Esophagus squamous epithelium (tissue), 5 donors: ENCODE measurements at regions not wholly inside any gene's neighbourhood (a gene's known extent, or its start where the extent isn't known, plus 50 kb on each side); places are given as distances from the start of the nearest gene placed in this dataset.

ENCODE experiments used
- DNase-seq: peaks from one replicate; lab custom pipeline; 2025; lab: John Stamatoyannopoulos, UW
- H3K27ac ChIP-seq, 4 donors: fragments of 200-600 bp; sonication (generic); one replicate each; pipeline ENCODE4 v1.5.1; 2016 to 2019; ENCODE audit warnings: mild to moderate bottlenecking in 1 of 4
- H3K27me3 ChIP-seq, 4 donors: fragments of 200-600 bp; sonication (generic); 1 replicate in 3 of 4; 2 replicates in 1 of 4; pipeline versions ENCODE4 v1.5.1 to v1.6.0; 2017 to 2021; ENCODE audit warnings: antibody characterized with exemption in 1 of 4
- H3K36me3 ChIP-seq, 3 donors: fragments of 200-600 bp; sonication (generic); one replicate each; pipeline ENCODE4 v1.5.1; 2016 to 2019
- H3K4me1 ChIP-seq, 3 donors: fragments of 200-600 bp; sonication (generic); one replicate each; pipeline ENCODE4 v1.5.1; 2017 to 2019
- H3K4me3 ChIP-seq, 4 donors: fragments of 200-600 bp; sonication (generic); 1 replicate in 3 of 4; 2 replicates in 1 of 4; pipeline ENCODE4 v1.5.1; 2016 to 2019; ENCODE audit warnings: mild to moderate bottlenecking in 2 of 4, moderate library complexity in 1 of 4
- H3K9me3 ChIP-seq, 3 donors: fragments of 200-600 bp; sonication (generic); one replicate each; pipeline ENCODE4 v1.5.1; 2016 to 2019
- CTCF ChIP-seq, 6 experiments: fragments of 450-650 bp in 4 of 6; fragments of 200-600 bp in 2 of 6; sonication (generic) in 2 of 6; IDR thresholded peaks; one replicate each; pipeline ENCODE4 v1.5.1; 2016 to 2019; ENCODE audit warnings: antibody characterized with exemption in 6 of 6, mild to moderate bottlenecking in 4 of 6, moderate library complexity in 4 of 6
- POLR2A ChIP-seq, 4 donors: fragments of 450-650 bp; IDR thresholded peaks; one replicate each; pipeline ENCODE4 v1.6.1; 2017; ENCODE audit warnings: antibody characterized with exemption in 4 of 4, mild to moderate bottlenecking in 4 of 4, moderate library complexity in 3 of 4
- WGBS, 2 donors: methylation state at CpG; one replicate each; pipeline ENCODE4 v1.1.5; 2018; 5-methylcytosine and 5-hydroxymethylcytosine counted together
- intact Hi-C: fragments of 100-400 bp; cut with DNase I; formaldehyde crosslinking; loops from one replicate; pipeline ENCODE4 v1.15.0; 2022
- donor health status: DM: yes; HTN: yes; CAD: no.

- Histone ChIP-seq H3K27ac (no peak overlapping the region), H3K9me3 (no peaks in the 10 kb centered on the region), H3K27me3 (no peaks in the 10 kb centered on the region), H3K4me3 (no peak overlapping the region), H3K4me1 (no peaks in the 10 kb centered on the region), H3K36me3 (no peaks in the 10 kb centered on the region)
- intact Hi-C loops: no loop called here
- TF ChIP-seq CTCF (IDR thresholded peaks at IDR 0.05): no peak
- WGBS, 2 donors: 41 to 49% methylated on average over 4 of the region's 4 CpGs
- DNase-seq: no peak
Measured at GRCh38 chrX:6694221-6694620, 159.3 kb upstream of the VCX3A start.

GRCh38 chrX:6693051-6693450, 158.1 kb upstream of the VCX3A start:
- intact Hi-C loops: no loop called here
- no peaks in the 10 kb centered on the region for H3K9me3 ChIP-seq
- H3K36me3 ChIP-seq: no peaks in the 10 kb centered on the region
- H3K27ac ChIP-seq: no peak overlapping the region
- H3K4me3 ChIP-seq: no peak overlapping the region
- DNase-seq: no peak
- H3K27me3 ChIP-seq: no peaks in the 10 kb centered on the region
- no peak for TF ChIP-seq POLR2A (IDR thresholded peaks at IDR 0.05)
- TF ChIP-seq CTCF (IDR thresholded peaks at IDR 0.05): no peak
- H3K4me1 ChIP-seq: no peaks in the 10 kb centered on the region
- WGBS, 2 donors: 55 to 79% methylated on average over 6 of the region's 6 CpGs

- 54 to 64% methylated on average over 7 of the region's 7 CpGs for WGBS, 2 donors
- DNase-seq: no peak
- Histone ChIP-seq H3K4me1 (no peaks in the 10 kb centered on the region), H3K9me3 (no peaks in the 10 kb centered on the region), H3K27me3 (no peaks in the 10 kb centered on the region), H3K27ac (no peak overlapping the region), H3K4me3 (no peak overlapping the region), H3K36me3 (no peaks in the 10 kb centered on the region)
- TF ChIP-seq POLR2A (IDR thresholded peaks at IDR 0.05) (no peak), CTCF (IDR thresholded peaks at IDR 0.05) (no peak)
- intact Hi-C loops: no loop called here
Measured at GRCh38 chrX:6685489-6685888, 150.6 kb upstream of the VCX3A start.

- 76 to 92% methylated on average over 4 to 7 of the region's 7 CpGs for WGBS, 2 donors
- no peak for TF ChIP-seq CTCF (IDR thresholded peaks at IDR 0.05)
- Histone ChIP-seq H3K27ac (no peak overlapping the region), H3K9me3 (no peaks in the 10 kb centered on the region), H3K27me3 (no peaks in the 10 kb centered on the region), H3K36me3 (no peaks in the 10 kb centered on the region), H3K4me1 (no peaks in the 10 kb centered on the region), H3K4me3 (no peak overlapping the region)
- DNase-seq: no peak
- intact Hi-C loops: no loop called here
Measured at GRCh38 chrX:6683353-6683752, 148.4 kb upstream of the VCX3A start.

- intact Hi-C loops: no loop called here
- no peak for TF ChIP-seq POLR2A (IDR thresholded peaks at IDR 0.05)
- TF ChIP-seq CTCF (IDR thresholded peaks at IDR 0.05): no peak
- Histone ChIP-seq H3K27ac (no peak overlapping the region), H3K36me3 (no peaks in the 10 kb centered on the region), H3K4me1 (no peaks in the 10 kb centered on the region), H3K27me3 (no peaks in the 10 kb centered on the region), H3K9me3 (no peaks in the 10 kb centered on the region), H3K4me3 (no peak overlapping the region)
- DNase-seq: no peak
- WGBS, 2 donors: 68 to 76% methylated on average over 7 of the region's 7 CpGs
Measured at GRCh38 chrX:6681521-6682145, 146.7 kb upstream of the VCX3A start.
